T-helper 2 cell (primary cell): ENCODE measurements at regions not wholly inside any gene's neighbourhood (a gene's known extent, or its start where the extent isn't known, plus 50 kb on each side); places are given as distances from the start of the nearest gene placed in this dataset.
"Not testable (repeated sequence)": the region's sequence is repeated elsewhere in the genome, so short reads cannot be mapped to it uniquely, and the experiment has no call there.

Experiments
- DNase-seq, 5 experiments: peaks; one replicate each; pipeline versions ENCODE4 v3.0.0 to v3.0.0-alpha.2; 2012 to 2022

GRCh38 chr17:63082273-63082861, 116.3 kb downstream of the TANC2 start:
- no peak for DNase-seq

DNA sequence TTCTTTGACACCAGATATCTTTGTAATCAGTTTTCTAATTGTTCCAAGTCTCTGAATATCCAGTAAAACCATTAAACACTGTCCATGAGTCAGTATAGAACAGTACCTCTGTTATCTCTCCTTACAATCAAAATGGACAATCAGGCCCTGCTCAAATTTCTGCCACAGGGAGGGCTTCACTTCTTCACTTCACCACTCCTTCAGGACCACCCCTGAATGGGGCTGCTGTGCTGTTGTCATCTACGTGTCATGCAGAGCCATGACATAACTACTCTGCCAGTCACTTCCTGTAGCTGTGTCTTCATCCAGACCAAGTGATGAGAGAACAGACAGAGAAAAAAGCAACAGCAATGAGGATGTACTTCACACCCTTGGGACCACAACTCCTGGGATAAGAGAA, 116.9 kb downstream of the TANC2 start:
- DNase-seq, result no peak

DNA sequence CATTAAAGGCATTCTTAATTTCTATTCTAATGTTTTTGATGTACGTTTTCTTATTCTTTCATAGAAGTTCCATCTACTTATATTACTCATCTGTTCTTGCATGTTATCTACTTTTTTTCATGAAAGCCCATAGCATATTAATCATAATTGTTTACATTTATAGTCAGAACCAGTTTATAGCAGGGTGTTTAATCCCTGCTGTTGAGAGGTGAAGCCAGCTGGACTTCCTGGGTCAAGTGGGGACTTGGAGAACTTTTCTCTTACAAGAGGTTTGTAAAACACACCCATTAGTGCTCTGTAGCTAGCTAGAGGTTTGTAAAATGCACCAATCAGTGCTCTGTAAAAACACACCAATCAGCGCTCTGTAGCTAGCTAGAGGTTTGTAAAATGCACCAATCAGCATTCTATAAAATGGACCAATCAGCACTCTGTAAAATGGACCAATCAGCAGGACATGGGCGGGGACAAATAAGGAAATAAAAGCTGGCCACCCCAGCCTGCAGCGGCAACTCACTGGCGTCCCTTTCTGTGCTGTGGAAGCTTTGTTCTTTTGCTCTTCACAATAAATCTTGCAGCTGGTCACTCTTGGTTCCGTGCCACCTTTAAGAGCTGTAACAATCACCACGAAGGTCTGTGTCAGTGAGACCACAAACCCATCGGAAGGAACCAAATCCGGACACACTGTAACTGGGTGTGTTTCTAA, 120.6 kb downstream of the TANC2 start:
- DNase-seq, result no peak

DNA sequence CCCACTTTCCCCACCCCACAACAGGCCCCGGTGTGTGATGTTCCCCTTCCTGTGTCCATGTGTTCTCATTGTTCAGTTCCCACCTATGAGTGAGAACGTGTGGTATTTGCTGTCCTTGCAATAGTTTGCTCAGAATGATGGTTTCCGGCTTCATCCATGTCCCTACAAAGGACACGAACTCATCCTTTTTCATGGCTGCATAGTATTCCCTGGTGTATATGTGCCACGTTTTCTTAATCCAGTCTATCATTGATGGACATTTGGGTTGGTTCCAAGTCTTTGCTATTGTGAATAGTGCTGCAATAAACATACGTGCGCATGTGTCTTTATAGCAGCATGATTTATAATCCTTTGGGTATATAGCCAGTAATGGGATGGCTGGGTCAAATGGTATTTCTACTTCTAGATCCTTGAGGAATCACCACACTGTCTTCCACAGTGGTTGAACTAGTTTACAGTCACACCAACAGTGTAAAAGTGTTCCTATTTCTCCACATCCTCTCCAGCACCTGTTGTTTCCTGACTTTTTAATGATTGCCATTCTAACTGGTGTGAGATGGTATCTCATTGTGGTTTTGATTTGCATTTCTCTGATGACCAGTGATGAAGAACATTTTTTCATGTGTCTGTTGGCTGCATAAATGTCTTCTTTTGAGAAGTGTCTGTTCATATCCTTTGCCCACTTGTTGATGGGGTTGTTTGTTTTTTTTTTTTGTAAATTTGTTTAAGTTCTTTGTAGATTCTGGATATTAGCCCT, 124.5 kb downstream of the TANC2 start:
- not testable (repeated sequence) for DNase-seq

GRCh38 chr17:63091909-63092308, 125.9 kb downstream of the TANC2 start:
- DNase-seq, result not testable (repeated sequence)

DNA sequence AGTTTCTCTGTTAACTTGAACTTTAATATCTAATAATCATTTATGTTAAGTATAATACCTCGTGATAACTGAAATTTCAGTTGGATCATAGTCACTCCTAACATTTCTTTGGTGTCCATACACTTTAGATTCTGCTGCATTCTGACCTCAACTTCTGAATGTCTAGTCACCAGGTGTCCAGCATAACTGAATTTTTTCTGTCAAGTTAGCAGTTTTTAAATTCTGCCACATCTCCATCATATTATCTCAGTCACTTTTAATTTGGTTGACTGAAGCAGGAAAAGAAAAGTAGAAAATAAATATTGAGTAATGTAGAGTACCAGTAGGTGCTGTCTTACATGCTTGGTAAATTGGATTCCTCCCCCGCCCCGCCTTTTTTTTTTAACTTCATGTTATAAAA, 128.6 kb downstream of the TANC2 start:
- DNase-seq, result no peak

DNA sequence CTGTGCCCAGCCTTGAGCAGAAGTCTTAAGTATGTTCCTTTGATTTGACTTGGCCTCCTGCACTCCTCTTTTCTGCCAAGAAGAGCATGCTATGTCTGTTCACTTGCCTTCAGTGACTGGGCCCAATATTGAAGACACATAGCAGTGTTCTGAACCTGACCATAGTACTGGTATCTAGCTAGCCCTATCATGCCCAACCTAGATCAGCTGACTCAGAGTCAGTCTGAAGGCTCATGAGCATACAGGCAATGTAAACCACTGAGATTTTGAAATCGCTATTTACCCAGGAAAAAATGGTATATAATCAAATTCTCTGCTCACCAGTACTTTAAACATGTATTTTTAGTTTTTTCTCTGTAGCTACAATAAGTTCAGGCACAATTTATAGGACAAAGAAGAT, 129.4 kb downstream of the TANC2 start:
- DNase-seq, result no peak

- DNase-seq, result no peak
Observed at GRCh38 chr17:63095879-63096278, 129.8 kb downstream of the TANC2 start.

GRCh38 chr17:63096426-63096825, 130.4 kb downstream of the TANC2 start:
- no peak for DNase-seq

DNA sequence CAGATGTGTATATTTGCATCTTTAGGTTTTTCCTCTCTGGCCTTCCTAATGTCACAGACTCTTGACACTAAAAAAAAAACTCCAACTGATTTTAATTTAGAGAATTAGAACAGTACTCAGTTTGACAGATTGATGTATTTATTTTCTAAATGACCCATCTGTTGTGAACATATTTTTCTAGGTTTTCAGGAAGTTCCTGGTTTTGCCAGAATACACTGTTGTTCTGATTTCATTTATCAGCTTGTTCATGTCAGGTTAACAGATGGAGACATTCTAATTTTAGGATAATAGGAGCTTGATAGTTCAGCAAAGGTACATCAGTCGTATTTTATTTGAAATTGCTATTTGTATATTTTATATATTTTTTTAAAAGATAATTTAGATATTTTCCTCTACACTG, 133.4 kb downstream of the TANC2 start:
- no peak for DNase-seq

- DNase-seq, result no peak
Observed at GRCh38 chr17:63102034-63102433, 136.0 kb downstream of the TANC2 start.

GRCh38 chr17:63106050-63106449, 140.0 kb downstream of the TANC2 start:
- DNase-seq, result no peak

GRCh38 chr17:63109661-63110060, 143.6 kb downstream of the TANC2 start:
- DNase-seq, result no peak

- peak in 1 of 5 experiments; percentile 0 for DNase-seq
Observed at GRCh38 chr17:63113167-63113566, 147.1 kb downstream of the TANC2 start.

GRCh38 chr17:63116228-63116627, 150.2 kb downstream of the TANC2 start:
- DNase-seq, result no peak

- no peak for DNase-seq
Observed at GRCh38 chr17:63116967-63117830, 151.2 kb downstream of the TANC2 start.

DNA sequence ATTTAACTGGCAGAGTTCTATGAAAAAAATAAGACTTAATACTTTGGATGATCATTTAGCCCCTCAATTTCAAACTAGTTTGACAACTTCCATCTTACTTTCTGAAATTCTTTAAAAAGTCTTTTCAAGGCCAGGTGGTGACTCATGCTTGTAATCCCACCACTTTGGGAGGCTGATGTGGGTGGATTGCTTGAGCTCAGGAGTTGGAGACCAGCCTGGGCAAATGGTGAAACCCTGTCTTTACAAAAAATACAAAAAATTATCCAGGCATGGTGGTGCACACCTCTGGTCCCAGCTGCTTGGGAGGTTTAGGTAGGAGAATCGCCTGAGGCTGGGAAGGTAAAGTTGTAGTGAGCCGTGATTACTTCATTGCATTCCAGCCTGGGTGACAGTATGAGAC, 154.4 kb downstream of the TANC2 start:
- no peak for DNase-seq

- peak in 1 of 5 experiments; percentile 0 for DNase-seq
Observed at GRCh38 chr17:63124536-63124935, 158.5 kb downstream of the TANC2 start.

- DNase-seq, result no peak
Observed at GRCh38 chr17:63124958-63125357, 158.9 kb downstream of the TANC2 start.

DNA sequence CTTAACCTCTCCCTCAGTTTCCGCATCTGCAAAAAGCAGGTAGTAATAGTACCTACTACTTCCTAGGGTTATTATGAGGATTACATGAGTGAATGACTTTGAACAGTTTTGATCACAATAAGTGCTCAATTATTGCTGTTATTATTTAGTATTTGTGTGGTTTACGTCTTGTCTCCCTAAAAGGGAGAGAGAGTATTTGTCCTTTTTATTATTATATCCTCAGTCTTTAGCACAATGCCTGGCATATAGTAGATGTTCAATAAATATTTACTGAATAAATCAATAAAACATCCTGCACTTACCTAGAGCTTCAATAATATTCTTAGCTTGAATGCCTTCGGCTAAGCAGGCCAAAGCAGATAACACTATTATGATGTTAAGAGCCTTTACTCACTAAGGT, 160.0 kb downstream of the TANC2 start:
- DNase-seq, result no peak

- DNase-seq, result no peak
Observed at GRCh38 chr17:63126607-63127006, 160.6 kb downstream of the TANC2 start.

- no peak for DNase-seq
Observed at GRCh38 chr17:63132459-63132911, 166.4 kb downstream of the TANC2 start.

DNA sequence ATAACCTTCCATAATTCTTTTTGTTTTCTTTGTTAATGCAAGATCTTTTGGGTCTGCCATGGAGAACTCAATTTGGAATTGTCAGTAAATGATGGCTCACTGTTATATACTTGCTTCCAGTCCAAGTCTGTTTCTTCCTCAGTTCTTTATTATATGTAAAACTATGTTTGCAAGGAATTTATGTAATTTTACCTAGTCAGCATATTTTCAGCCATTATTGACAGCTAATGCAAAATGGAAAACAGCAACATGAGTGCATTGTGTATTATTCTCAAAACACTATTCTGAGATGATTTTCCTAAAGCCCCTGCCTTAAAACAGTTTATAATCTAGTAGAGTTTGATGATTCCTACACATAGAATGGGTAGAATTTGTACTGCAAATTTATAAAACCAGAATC, 167.5 kb downstream of the TANC2 start:
- DNase-seq, result no peak
